HL-60 (cell line): ENCODE measurements at regions not wholly inside any gene's neighbourhood (a gene's known extent, or its start where the extent isn't known, plus 50 kb on each side); places are given as distances from the start of the nearest gene placed in this dataset.

Experiments used
- CTCF ChIP-seq: IDR thresholded peaks from one replicate; pipeline ENCODE4 v1.5.1; 2011; ENCODE audit warnings: low read length, control low read depth, inconsistent platforms; ENCODE audit not compliant: insufficient read depth
- POLR2AphosphoS5 ChIP-seq: IDR thresholded peaks from 2 replicates; pipeline ENCODE4 v1.6.1; 2012; ENCODE audit warnings: low read depth
- REST ChIP-seq: IDR thresholded peaks from 2 replicates; pipeline ENCODE4 v1.6.1; 2012; ENCODE audit warnings: low read depth; ENCODE audit not compliant: insufficient replicate concordance

- TF ChIP-seq POLR2AphosphoS5 (no peak), CTCF (no peak), REST (no peak)
These were observed 544.5 kb upstream of the ZNF608 start for GRCh38 chr5:125290935-125291334.
